Prostate gland (tissue), 2 donors: ENCODE measurements at regions not wholly inside any gene's neighbourhood (a gene's known extent, or its start where the extent isn't known, plus 50 kb on each side); places are given as distances from the start of the nearest gene placed in this dataset.
"Not testable (repeated sequence)": the region's sequence is repeated elsewhere in the genome, so short reads cannot be mapped to it uniquely, and the experiment has no call there.

Experiments used
- POLR2A ChIP-seq: fragments of 450-650 bp; IDR thresholded peaks from one replicate; pipeline ENCODE4 v1.6.1; 2016; ENCODE audit warnings: antibody characterized with exemption, mild to moderate bottlenecking
- POLR2AphosphoS5 ChIP-seq: sonication (generic); formaldehyde crosslinking; IDR thresholded peaks from one replicate; pipeline ENCODE4 v1.6.1; 2017; ENCODE audit warnings: antibody characterized with exemption
- TF ChIP-seq, protein P1 (sequence below), 4 experiments: fragments of 200-600 bp in 2 of 4; fragments of 450-650 bp in 2 of 4; sonication (generic) in 2 of 4; IDR thresholded peaks; 1 replicate in 3 of 4; 2 replicates in 1 of 4; pipeline ENCODE4 v1.5.1; 2016 to 2019; ENCODE audit warnings: antibody characterized with exemption in 4 of 4, mild to moderate bottlenecking in 2 of 4, moderate library complexity in 2 of 4

DNA sequence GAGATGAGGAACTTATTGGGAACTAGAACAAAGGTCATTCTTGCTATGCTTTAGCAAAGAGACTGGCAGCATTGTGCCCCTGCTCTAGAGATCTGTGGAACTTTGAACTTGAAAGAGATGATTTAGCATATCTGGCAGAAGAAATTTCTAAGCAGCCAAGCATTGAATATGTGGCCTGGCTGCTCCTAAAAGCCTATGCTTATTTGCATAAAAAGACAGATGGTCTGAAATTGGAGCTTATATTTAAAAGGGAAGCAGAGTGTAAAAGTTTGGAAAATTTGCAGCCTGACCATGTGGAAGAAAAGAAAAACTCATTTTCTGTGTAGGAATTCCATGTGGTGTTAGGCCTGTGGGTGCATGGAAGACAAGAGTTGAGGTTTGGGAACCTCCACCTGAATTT lies 647.5 kb downstream of the MATN1 start:
- not testable (repeated sequence) for TF ChIP-seq POLR2AphosphoS5, POLR2A
- TF ChIP-seq, protein P1, sequence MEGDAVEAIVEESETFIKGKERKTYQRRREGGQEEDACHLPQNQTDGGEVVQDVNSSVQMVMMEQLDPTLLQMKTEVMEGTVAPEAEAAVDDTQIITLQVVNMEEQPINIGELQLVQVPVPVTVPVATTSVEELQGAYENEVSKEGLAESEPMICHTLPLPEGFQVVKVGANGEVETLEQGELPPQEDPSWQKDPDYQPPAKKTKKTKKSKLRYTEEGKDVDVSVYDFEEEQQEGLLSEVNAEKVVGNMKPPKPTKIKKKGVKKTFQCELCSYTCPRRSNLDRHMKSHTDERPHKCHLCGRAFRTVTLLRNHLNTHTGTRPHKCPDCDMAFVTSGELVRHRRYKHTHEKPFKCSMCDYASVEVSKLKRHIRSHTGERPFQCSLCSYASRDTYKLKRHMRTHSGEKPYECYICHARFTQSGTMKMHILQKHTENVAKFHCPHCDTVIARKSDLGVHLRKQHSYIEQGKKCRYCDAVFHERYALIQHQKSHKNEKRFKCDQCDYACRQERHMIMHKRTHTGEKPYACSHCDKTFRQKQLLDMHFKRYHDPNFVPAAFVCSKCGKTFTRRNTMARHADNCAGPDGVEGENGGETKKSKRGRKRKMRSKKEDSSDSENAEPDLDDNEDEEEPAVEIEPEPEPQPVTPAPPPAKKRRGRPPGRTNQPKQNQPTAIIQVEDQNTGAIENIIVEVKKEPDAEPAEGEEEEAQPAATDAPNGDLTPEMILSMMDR (IDR thresholded peaks at IDR 0.05), result not testable (repeated sequence)
